ENCODE measurements at regions not wholly inside any gene's neighbourhood (a gene's known extent, or its start where the extent isn't known, plus 50 kb on each side); places are given as distances from the start of the nearest gene placed in this dataset.
"Not testable (repeated sequence)": the region's sequence is repeated elsewhere in the genome, so short reads cannot be mapped to it uniquely, and the experiment has no call there.

GRCh38 chrY:9774765-9775164 is 247.1 kb downstream of the TSPY10 start:
- not testable (repeated sequence) for TF ChIP-seq CTCF (IDR thresholded peaks at IDR 0.05; ENCODE audit: control extremely low read depth in 1 of 3, insufficient read depth in 1 of 3, low read depth in 1 of 3, low read length in 3 of 3); SUZ12 (IDR thresholded peaks at IDR 0.05; ENCODE audit: low read length); BACH1 (IDR thresholded peaks at IDR 0.05; ENCODE audit: low read length); ATF3 (IDR thresholded peaks at IDR 0.05; ENCODE audit: insufficient read depth, low read depth, low read length); CHD1 (IDR thresholded peaks at IDR 0.05; ENCODE audit: low read depth, low read length); EZH2 (IDR thresholded peaks at IDR 0.05; ENCODE audit: low read depth, low read length, severe bottlenecking)

Data from H1 (cell line).